Mucosa of stomach (tissue), 1 donor: ENCODE measurements at regions not wholly inside any gene's neighbourhood (a gene's known extent, or its start where the extent isn't known, plus 50 kb on each side); places are given as distances from the start of the nearest gene placed in this dataset.

Experiments used
- H3K27me3 ChIP-seq: one replicate; pipeline ENCODE4 v1.7.0; 2013; ENCODE audit warnings: mild to moderate bottlenecking, low read length; ENCODE audit not compliant: control insufficient read depth, insufficient read depth
- H3K36me3 ChIP-seq: one replicate; pipeline ENCODE4 v1.7.0; 2013; ENCODE audit warnings: low read length; ENCODE audit not compliant: control insufficient read depth, insufficient read depth
- H3K4me1 ChIP-seq: one replicate; pipeline ENCODE4 v1.7.0; 2013; ENCODE audit warnings: mild to moderate bottlenecking, low read length; ENCODE audit not compliant: control insufficient read depth, insufficient read depth
- H3K4me3 ChIP-seq: one replicate; pipeline ENCODE4 v1.7.0; 2013; ENCODE audit warnings: low read length
- H3K9ac ChIP-seq: one replicate; pipeline ENCODE4 v1.7.0; 2013; ENCODE audit warnings: mild to moderate bottlenecking, low read length, moderate library complexity
- H3K9me3 ChIP-seq: one replicate; pipeline ENCODE4 v1.7.0; 2013; ENCODE audit warnings: mild to moderate bottlenecking, low read length, moderate library complexity; ENCODE audit not compliant: control insufficient read depth
- donor health status: Pancreatic carcinoma.

GRCh38 chr21:38945545-38946245, 140.0 kb downstream of the ETS2 start:
- no peak overlapping the region for H3K9ac ChIP-seq
- no peak overlapping the region for H3K4me3 ChIP-seq
- H3K27me3 ChIP-seq = no peaks in the 10 kb centered on the region
- no peaks in the 10 kb centered on the region for H3K9me3 ChIP-seq
- peaks cover 11% of the 10 kb centered on the region for H3K4me1 ChIP-seq
- no peaks in the 10 kb centered on the region for H3K36me3 ChIP-seq

GRCh38 chr21:38944903-38945302, 139.2 kb downstream of the ETS2 start:
- Histone ChIP-seq H3K36me3 (no peaks in the 10 kb centered on the region), H3K9ac (no peak overlapping the region), H3K9me3 (no peaks in the 10 kb centered on the region), H3K27me3 (no peaks in the 10 kb centered on the region), H3K4me1 (peaks cover 6% of the 10 kb centered on the region), H3K4me3 (no peak overlapping the region)

GRCh38 chr21:38944402-38944801, 138.7 kb downstream of the ETS2 start:
- Histone ChIP-seq H3K27me3 (no peaks in the 10 kb centered on the region), H3K4me1 (peaks cover 5% of the 10 kb centered on the region), H3K9ac (no peak overlapping the region), H3K36me3 (no peaks in the 10 kb centered on the region), H3K9me3 (no peaks in the 10 kb centered on the region), H3K4me3 (no peak overlapping the region)

- H3K4me3 ChIP-seq = no peak overlapping the region
- H3K36me3 ChIP-seq = no peaks in the 10 kb centered on the region
- no peaks in the 10 kb centered on the region for H3K27me3 ChIP-seq
- H3K9ac ChIP-seq = no peak overlapping the region
- no peaks in the 10 kb centered on the region for H3K4me1 ChIP-seq
- H3K9me3 ChIP-seq = no peaks in the 10 kb centered on the region
These were observed 137.1 kb downstream of the ETS2 start for GRCh38 chr21:38942748-38943211.

GRCh38 chr21:38938769-38939168, 133.0 kb downstream of the ETS2 start:
- H3K36me3 ChIP-seq = no peaks in the 10 kb centered on the region
- no peak overlapping the region for H3K9ac ChIP-seq
- H3K4me3 ChIP-seq = no peak overlapping the region
- H3K4me1 ChIP-seq = no peaks in the 10 kb centered on the region
- no peaks in the 10 kb centered on the region for H3K9me3 ChIP-seq
- H3K27me3 ChIP-seq = no peaks in the 10 kb centered on the region

- Histone ChIP-seq H3K4me1 (peaks cover 4% of the 10 kb centered on the region), H3K36me3 (no peaks in the 10 kb centered on the region), H3K4me3 (no peak overlapping the region), H3K27me3 (no peaks in the 10 kb centered on the region), H3K9me3 (no peaks in the 10 kb centered on the region), H3K9ac (no peak overlapping the region)
These were observed 132.6 kb downstream of the ETS2 start for GRCh38 chr21:38938343-38938742.

- Histone ChIP-seq H3K27me3 (no peaks in the 10 kb centered on the region), H3K4me1 (peaks cover 6% of the 10 kb centered on the region), H3K9ac (no peak overlapping the region), H3K4me3 (no peak overlapping the region), H3K36me3 (no peaks in the 10 kb centered on the region), H3K9me3 (no peaks in the 10 kb centered on the region)
These were observed 132.1 kb downstream of the ETS2 start for GRCh38 chr21:38937844-38938243.

GRCh38 chr21:38937286-38937790, 131.6 kb downstream of the ETS2 start:
- H3K9ac ChIP-seq = no peak overlapping the region
- H3K9me3 ChIP-seq = no peaks in the 10 kb centered on the region
- no peaks in the 10 kb centered on the region for H3K27me3 ChIP-seq
- H3K4me3 ChIP-seq = no peak overlapping the region
- H3K36me3 ChIP-seq = no peaks in the 10 kb centered on the region
- H3K4me1 ChIP-seq = peaks cover 6% of the 10 kb centered on the region

GRCh38 chr21:38936240-38936639, 130.5 kb downstream of the ETS2 start:
- Histone ChIP-seq H3K4me3 (no peak overlapping the region), H3K9me3 (no peaks in the 10 kb centered on the region), H3K4me1 (peaks cover 6% of the 10 kb centered on the region), H3K9ac (no peak overlapping the region), H3K27me3 (no peaks in the 10 kb centered on the region), H3K36me3 (no peaks in the 10 kb centered on the region)

GRCh38 chr21:38933731-38934130, 128.0 kb downstream of the ETS2 start:
- no peak overlapping the region for H3K4me3 ChIP-seq
- H3K9ac ChIP-seq = no peak overlapping the region
- peaks cover 4% of the 10 kb centered on the region for H3K9me3 ChIP-seq
- H3K27me3 ChIP-seq = no peaks in the 10 kb centered on the region
- H3K36me3 ChIP-seq = no peaks in the 10 kb centered on the region
- H3K4me1 ChIP-seq = peaks cover 6% of the 10 kb centered on the region

GRCh38 chr21:38931291-38931690, 125.6 kb downstream of the ETS2 start:
- H3K27me3 ChIP-seq = no peaks in the 10 kb centered on the region
- peaks cover 6% of the 10 kb centered on the region for H3K4me1 ChIP-seq
- no peak overlapping the region for H3K9ac ChIP-seq
- H3K4me3 ChIP-seq = no peak overlapping the region
- H3K9me3 ChIP-seq = peaks cover 4% of the 10 kb centered on the region
- H3K36me3 ChIP-seq = no peaks in the 10 kb centered on the region

GRCh38 chr21:38930853-38931252, 125.1 kb downstream of the ETS2 start:
- no peaks in the 10 kb centered on the region for H3K36me3 ChIP-seq
- H3K9me3 ChIP-seq = peaks cover 4% of the 10 kb centered on the region
- peaks cover 9% of the 10 kb centered on the region for H3K4me1 ChIP-seq
- H3K9ac ChIP-seq = no peak overlapping the region
- H3K4me3 ChIP-seq = no peak overlapping the region
- no peaks in the 10 kb centered on the region for H3K27me3 ChIP-seq
